CD4-positive, CD25-positive, alpha-beta regulatory T cell (primary cell): ENCODE measurements at regions not wholly inside any gene's neighbourhood (a gene's known extent, or its start where the extent isn't known, plus 50 kb on each side); places are given as distances from the start of the nearest gene placed in this dataset.
"Not testable (repeated sequence)": the region's sequence is repeated elsewhere in the genome, so short reads cannot be mapped to it uniquely, and the experiment has no call there.

Source experiments
- ATAC-seq, 2 donors: fragments of 150-1000 bp; cut with Tn5 transposase; one replicate each; pipeline ENCODE4 v1.10.0; 2021; ENCODE audit warnings: low read depth in 2 of 2, moderate number of reproducible peaks in 2 of 2, moderate library complexity in 1 of 2
- DNase-seq, 3 donors: peaks; one replicate each; pipeline versions ENCODE4 v3.0.0 to v3.0.0-alpha.2; 2012 to 2022; ENCODE audit warnings: mixed read lengths in 1 of 3
- H3K27ac ChIP-seq: one replicate; pipeline ENCODE4 v1.7.0; 2013; ENCODE audit warnings: mild to moderate bottlenecking, low read length; ENCODE audit not compliant: insufficient read depth, poor library complexity, severe bottlenecking
- H3K27me3 ChIP-seq: one replicate; pipeline ENCODE4 v1.7.0; 2013; ENCODE audit warnings: low read length; ENCODE audit not compliant: control insufficient read depth, insufficient read depth
- H3K36me3 ChIP-seq: one replicate; pipeline ENCODE4 v1.7.0; 2013; ENCODE audit warnings: mild to moderate bottlenecking, low read length, moderate library complexity; ENCODE audit not compliant: control insufficient read depth, insufficient read depth
- H3K4me1 ChIP-seq: 2 replicates; pipeline ENCODE4 v1.7.0; 2013; ENCODE audit warnings: mild to moderate bottlenecking, low read length; ENCODE audit not compliant: insufficient read depth, control insufficient read depth, poor library complexity, severe bottlenecking
- H3K4me3 ChIP-seq: one replicate; pipeline ENCODE4 v1.7.0; 2013; ENCODE audit warnings: low read depth, mild to moderate bottlenecking, low read length, moderate library complexity
- H3K9me3 ChIP-seq, 2 experiments: 1 replicate in 1 of 2; 2 replicates in 1 of 2; pipeline ENCODE4 v1.7.0; 2013; ENCODE audit warnings: low read length in 2 of 2, mild to moderate bottlenecking in 1 of 2, moderate library complexity in 1 of 2; ENCODE audit not compliant: control insufficient read depth in 2 of 2
- H3K27ac Mint-ChIP-seq, 3 donors: one replicate each; pipeline ENCODE4 v1.8.0; 2020 to 2022; ENCODE audit warnings: mild to moderate bottlenecking in 3 of 3, mixed read lengths in 3 of 3, moderate library complexity in 2 of 3
- H3K27me3 Mint-ChIP-seq: one replicate; pipeline ENCODE4 v1.8.0; 2022; ENCODE audit warnings: mild to moderate bottlenecking, mixed read lengths
- H3K36me3 Mint-ChIP-seq: one replicate; pipeline ENCODE4 v1.8.0; 2020; ENCODE audit warnings: mixed read lengths
- H3K4me1 Mint-ChIP-seq, 4 donors: one replicate each; pipeline ENCODE4 v1.8.0; 2020 to 2022; ENCODE audit warnings: mixed read lengths in 4 of 4, mild to moderate bottlenecking in 1 of 4
- H3K4me3 Mint-ChIP-seq, 4 donors: one replicate each; pipeline ENCODE4 v1.8.0; 2020 to 2022; ENCODE audit warnings: mild to moderate bottlenecking in 4 of 4, mixed read lengths in 4 of 4, moderate library complexity in 3 of 4
- H3K9me3 Mint-ChIP-seq, 7 donors: one replicate each; pipeline ENCODE4 v1.8.0; 2020 to 2022; ENCODE audit warnings: mixed read lengths in 7 of 7, mild to moderate bottlenecking in 3 of 7, moderate library complexity in 2 of 7

DNA sequence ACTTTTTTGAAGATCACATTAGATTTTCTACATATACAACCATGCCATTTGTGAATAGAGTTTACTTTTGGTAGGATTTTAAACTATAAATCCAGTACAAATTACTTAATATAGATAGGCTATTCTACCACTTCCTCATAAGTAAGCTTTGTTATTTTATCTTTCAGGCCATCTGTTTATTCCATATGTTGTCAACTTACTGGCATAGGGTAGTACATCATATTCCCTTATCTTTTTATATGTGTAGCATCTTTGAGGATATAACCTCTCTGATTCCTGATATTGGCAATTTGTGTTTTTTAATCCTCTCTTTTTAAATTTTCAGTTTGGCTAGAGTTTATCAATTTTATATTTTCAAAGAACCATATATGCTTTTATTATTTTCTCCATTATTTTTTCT is 515.4 kb downstream of the DIPK2A start:
- DNase-seq (no peak), ATAC-seq (no peak)
- H3K27ac Mint-ChIP-seq = no peak overlapping the region
- Histone ChIP-seq H3K9me3 (no peaks in the 10 kb centered on the region), H3K4me3 (no peak overlapping the region), H3K27me3 (no peaks in the 10 kb centered on the region), H3K4me1 (no peaks in the 10 kb centered on the region), H3K27ac (no peak overlapping the region), H3K36me3 (no peaks in the 10 kb centered on the region)
- H3K27me3 Mint-ChIP-seq = no peaks in the 10 kb centered on the region
- no peaks in the 10 kb centered on the region for H3K9me3 Mint-ChIP-seq
- no peaks in the 10 kb centered on the region for H3K4me1 Mint-ChIP-seq
- no peaks in the 10 kb centered on the region for H3K36me3 Mint-ChIP-seq
- H3K4me3 Mint-ChIP-seq = no peak overlapping the region

DNA sequence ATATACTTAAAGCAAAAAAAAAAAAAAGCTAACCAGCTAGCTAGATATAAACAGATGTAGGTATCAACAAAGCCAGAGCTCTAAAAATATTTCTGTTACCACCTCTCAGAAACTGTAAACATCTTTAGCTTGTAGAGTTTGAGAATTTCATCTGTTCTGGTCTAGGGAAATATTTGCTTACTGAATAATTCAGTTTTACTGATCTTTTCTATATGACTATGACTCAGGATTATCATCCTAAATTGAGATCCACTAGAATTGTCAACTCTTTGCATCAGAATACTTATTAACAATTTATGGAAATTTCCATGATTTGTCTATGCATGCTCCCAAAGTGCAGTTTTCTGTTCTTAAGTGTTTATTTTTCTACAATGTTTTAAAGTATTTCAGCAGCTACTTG is 517.3 kb downstream of the DIPK2A start:
- H3K36me3 Mint-ChIP-seq = no peaks in the 10 kb centered on the region
- ATAC-seq (no peak), DNase-seq (no peak)
- no peaks in the 10 kb centered on the region for H3K36me3 ChIP-seq
- no peak overlapping the region for H3K4me3 ChIP-seq
- H3K27ac ChIP-seq = no peak overlapping the region
- no peaks in the 10 kb centered on the region for H3K9me3 ChIP-seq
- H3K4me3 Mint-ChIP-seq = no peak overlapping the region
- H3K9me3 Mint-ChIP-seq = peaks cover 0 to 1% (median 0%) of the 10 kb centered on the region in 7 donors
- H3K4me1 Mint-ChIP-seq = no peaks in the 10 kb centered on the region
- H3K4me1 ChIP-seq = no peaks in the 10 kb centered on the region
- H3K27ac Mint-ChIP-seq = no peak overlapping the region
- no peaks in the 10 kb centered on the region for H3K27me3 Mint-ChIP-seq
- H3K27me3 ChIP-seq = no peaks in the 10 kb centered on the region

DNA sequence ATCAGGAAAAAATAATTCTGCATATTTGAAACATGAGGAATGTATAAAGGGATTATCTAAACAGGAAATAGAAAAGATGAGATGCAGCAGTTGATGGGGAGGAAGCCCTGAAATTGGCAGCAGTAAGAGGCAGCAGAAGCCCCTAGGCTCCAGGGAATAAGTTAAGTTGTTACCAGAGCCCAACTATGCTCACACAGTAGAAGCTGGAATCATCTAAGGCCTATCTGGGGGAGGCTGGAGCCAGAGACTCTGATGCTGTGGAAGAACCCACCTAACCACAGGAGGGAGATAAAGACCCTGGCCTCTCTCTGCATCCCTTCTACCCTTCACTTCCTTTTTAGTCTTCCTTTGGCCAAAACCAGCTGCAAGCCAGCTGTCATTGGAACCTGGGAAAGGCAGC is 519.7 kb downstream of the DIPK2A start:
- Histone ChIP-seq H3K27me3 (no peaks in the 10 kb centered on the region), H3K27ac (no peak overlapping the region), H3K36me3 (no peaks in the 10 kb centered on the region), H3K4me3 (no peak overlapping the region), H3K4me1 (no peaks in the 10 kb centered on the region), H3K9me3 (no peaks in the 10 kb centered on the region)
- no peaks in the 10 kb centered on the region for H3K36me3 Mint-ChIP-seq
- no peak for ATAC-seq
- no peak for DNase-seq
- peaks cover 0 to 5% (median 0%) of the 10 kb centered on the region in 7 donors for H3K9me3 Mint-ChIP-seq
- H3K4me1 Mint-ChIP-seq = no peaks in the 10 kb centered on the region
- H3K27ac Mint-ChIP-seq = no peak overlapping the region
- H3K27me3 Mint-ChIP-seq = no peaks in the 10 kb centered on the region
- H3K4me3 Mint-ChIP-seq = no peak overlapping the region

DNA sequence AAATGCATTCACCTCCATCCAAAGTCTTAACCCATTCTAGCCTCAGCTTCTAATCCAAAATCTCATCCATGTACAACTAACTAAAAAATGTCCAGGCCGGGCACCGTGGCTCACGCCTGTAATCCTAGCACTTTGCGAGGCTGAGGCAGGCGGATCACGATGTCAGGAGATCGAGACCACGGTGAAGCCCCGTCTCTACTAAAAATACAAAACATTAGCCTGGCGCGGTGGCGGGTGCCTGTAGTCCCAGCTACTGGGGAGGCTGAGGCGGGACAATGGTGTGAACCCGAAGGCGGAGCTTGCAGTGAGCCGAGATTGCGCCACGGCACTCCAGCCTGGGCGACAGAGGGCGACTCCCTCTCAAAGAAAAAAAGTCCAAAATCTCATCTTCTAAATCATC is 523.0 kb downstream of the DIPK2A start:
- H3K9me3 Mint-ChIP-seq, H3K27me3 ChIP-seq, H3K4me3 Mint-ChIP-seq, H3K4me3 ChIP-seq, H3K9me3 ChIP-seq, H3K27ac ChIP-seq, H3K27ac Mint-ChIP-seq, H3K4me1 Mint-ChIP-seq, H3K27me3 Mint-ChIP-seq, H3K4me1 ChIP-seq, H3K36me3 ChIP-seq, DNase-seq, H3K36me3 Mint-ChIP-seq, ATAC-seq: not testable (repeated sequence)

DNA sequence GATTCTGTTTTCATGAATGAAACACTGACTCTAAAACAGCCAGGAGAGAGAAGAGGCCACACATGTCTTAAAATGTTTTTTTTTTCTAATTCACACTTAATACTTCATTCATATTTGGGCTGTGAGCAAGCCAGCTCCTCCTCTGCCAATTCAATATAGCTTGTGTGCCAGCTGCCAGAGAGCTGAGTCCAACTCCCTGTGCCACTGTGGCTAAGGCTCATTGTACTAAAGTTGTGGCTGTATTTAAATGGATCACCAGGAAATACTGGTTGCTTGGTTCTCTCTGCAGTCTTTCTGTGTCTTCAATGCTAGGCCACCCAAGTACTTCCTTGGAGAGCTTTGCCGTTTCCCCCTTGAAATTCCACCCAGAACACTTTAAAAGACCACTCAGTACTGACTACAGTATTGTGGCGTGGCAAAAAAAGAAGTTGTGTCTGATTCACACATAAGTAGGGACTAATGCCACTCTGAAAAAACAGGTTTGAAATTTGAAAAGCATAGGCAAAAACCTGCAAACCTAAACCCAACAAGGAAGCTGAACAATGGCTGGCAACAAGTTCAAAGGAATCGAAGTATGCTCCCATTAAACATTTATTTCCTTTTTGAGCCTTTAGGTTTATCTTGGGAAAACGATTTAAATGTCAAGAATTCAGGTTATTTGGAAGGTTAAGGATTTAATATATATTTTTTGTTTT is 524.7 kb downstream of the DIPK2A start:
- Histone ChIP-seq H3K27me3 (no peaks in the 10 kb centered on the region), H3K4me3 (no peak overlapping the region), H3K27ac (no peak overlapping the region), H3K36me3 (no peaks in the 10 kb centered on the region), H3K9me3 (no peaks in the 10 kb centered on the region), H3K4me1 (no peaks in the 10 kb centered on the region)
- peaks cover 0 to 5% (median 0%) of the 10 kb centered on the region in 7 donors for H3K9me3 Mint-ChIP-seq
- no peak for ATAC-seq
- H3K27ac Mint-ChIP-seq = no peak overlapping the region
- H3K36me3 Mint-ChIP-seq = no peaks in the 10 kb centered on the region
- no peaks in the 10 kb centered on the region for H3K4me1 Mint-ChIP-seq
- H3K4me3 Mint-ChIP-seq = no peak overlapping the region
- DNase-seq = no peak
- H3K27me3 Mint-ChIP-seq = no peaks in the 10 kb centered on the region

DNA sequence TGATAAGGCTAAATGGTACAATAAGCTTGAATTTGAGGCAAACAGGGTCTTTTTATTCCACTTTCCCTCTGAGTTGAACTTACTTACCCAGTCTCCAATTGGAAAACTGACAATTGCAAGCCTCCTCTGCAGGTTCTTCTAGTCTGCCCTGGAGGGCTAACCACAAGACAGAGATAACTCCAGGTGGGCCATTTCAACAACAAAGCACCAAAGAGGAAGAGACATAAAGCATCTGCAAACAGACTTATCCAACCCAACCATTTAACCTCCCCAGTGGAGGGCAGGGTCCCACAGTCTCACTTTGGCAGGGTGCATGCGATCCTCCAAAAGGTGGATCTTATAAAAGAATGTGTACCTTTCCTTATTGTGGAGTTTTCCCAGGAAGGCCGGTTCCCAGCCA is 525.8 kb downstream of the DIPK2A start:
- DNase-seq = no peak
- H3K36me3 Mint-ChIP-seq = no peaks in the 10 kb centered on the region
- H3K27ac Mint-ChIP-seq = no peak overlapping the region

DNA sequence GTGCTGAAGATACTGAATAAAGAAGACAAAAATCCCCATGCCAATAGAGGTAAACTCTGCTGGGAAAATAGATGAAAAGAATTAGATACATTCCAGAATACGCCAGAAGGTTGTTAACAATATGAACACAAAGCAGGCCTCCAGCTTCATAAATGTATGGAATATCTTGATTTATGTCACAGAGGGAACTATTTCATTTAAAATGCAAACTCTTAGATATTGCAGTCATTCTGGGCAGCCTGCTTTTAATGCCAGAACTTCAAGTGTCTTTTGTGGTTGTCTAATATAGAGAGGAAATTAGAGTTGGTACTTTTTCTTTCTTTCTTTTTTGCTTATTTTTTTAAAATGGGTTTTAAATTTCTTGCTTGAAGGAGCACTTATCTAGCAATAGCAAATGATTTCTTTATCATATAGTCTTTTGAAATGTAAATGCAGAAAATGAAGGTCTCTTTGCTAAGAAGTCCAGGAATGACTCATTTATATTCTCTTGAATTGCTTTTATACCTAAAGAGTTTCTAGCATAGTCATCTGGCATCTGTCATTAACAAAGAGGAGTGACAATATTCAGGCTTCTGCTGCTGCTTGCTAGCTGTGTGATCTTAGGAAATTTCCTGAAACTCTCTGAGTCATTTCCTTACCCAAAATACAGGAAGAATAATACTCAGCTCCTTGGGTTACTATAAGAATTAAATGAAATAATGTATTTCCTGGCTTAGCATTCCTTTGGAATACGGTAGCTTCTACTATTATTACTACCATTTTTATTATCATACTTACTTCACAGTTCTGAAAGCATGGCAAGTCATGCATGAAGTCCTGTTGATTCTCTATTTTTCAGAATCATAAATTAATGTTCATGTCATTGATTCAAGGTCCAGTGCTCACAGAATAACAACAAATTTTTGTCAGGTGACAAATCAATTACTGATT is 527.6 kb downstream of the DIPK2A start:
- H3K4me1 Mint-ChIP-seq = no peaks in the 10 kb centered on the region
- Histone ChIP-seq H3K4me3 (no peak overlapping the region), H3K27ac (no peak overlapping the region), H3K27me3 (no peaks in the 10 kb centered on the region), H3K4me1 (no peaks in the 10 kb centered on the region), H3K9me3 (no peaks in the 10 kb centered on the region), H3K36me3 (no peaks in the 10 kb centered on the region)
- ATAC-seq = no peak
- H3K9me3 Mint-ChIP-seq = peaks cover 0 to 4% (median 0%) of the 10 kb centered on the region in 7 donors
- H3K4me3 Mint-ChIP-seq = no peak overlapping the region
- no peaks in the 10 kb centered on the region for H3K36me3 Mint-ChIP-seq
- no peak for DNase-seq
- no peaks in the 10 kb centered on the region for H3K27me3 Mint-ChIP-seq
- no peak overlapping the region for H3K27ac Mint-ChIP-seq

More for the DNA sequence above, 525.8 kb downstream of the DIPK2A start:
- peaks cover 0 to 5% (median 1%) of the 10 kb centered on the region in 7 donors for H3K9me3 Mint-ChIP-seq
- no peaks in the 10 kb centered on the region for H3K9me3 ChIP-seq
- no peak overlapping the region for H3K4me3 Mint-ChIP-seq
- no peaks in the 10 kb centered on the region for H3K4me1 Mint-ChIP-seq
- ATAC-seq = no peak
- no peak overlapping the region for H3K27ac ChIP-seq
- H3K27me3 ChIP-seq = no peaks in the 10 kb centered on the region
- no peaks in the 10 kb centered on the region for H3K27me3 Mint-ChIP-seq
- no peaks in the 10 kb centered on the region for H3K36me3 ChIP-seq
- H3K4me3 ChIP-seq = no peak overlapping the region
- H3K4me1 ChIP-seq = no peaks in the 10 kb centered on the region
